ENCODE measurements at regions not wholly inside any gene's neighbourhood (a gene's known extent, or its start where the extent isn't known, plus 50 kb on each side); places are given as distances from the start of the nearest gene placed in this dataset.
A peak's percentile ranks its signal among the peaks of the same experiment; 100 is the strongest.

DNA sequence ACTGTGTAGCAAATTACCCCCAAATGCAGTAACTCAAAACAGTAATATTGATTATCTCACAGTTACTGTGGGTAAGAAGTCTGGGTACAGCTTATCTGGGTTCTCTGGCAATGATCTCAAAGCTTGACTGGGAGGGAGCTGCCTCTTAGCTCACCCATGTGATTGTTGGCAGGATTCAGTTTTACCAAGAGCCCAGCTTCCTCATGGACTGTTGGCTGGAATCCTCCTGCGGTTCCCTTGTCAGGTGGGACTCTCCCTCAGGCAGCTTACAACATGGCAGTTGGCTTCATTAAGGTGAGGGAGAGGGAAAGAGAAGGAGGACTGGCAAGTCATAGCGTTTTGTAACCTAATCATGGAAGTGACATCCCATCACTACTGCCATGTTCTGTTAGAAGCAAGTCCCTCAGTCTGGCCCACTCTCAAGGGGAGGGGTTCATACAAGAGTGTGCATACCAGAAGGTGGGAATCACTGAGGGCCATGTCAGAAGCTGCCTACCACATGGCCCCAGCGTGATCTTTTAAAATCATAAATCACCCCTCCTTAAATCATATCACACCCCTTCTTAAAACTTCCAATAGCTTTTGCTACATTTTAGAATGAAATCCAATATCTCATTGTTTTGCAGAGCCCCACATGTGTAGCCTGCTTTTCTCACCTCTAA is 108.1 kb downstream of the OLFM4 start:
- Histone ChIP-seq H3K27me3 (no peaks in the 10 kb centered on the region), H3K4me3 (no peak overlapping the region), H3K27ac (no peak overlapping the region), H3K36me3 (no peaks in the 10 kb centered on the region), H3K9me3 (ENCODE audit: low read depth) (no peaks in the 10 kb centered on the region), H3K4me1 (ENCODE audit: low read depth) (peaks cover 7% of the 10 kb centered on the region)
- TF ChIP-seq, protein P1, sequence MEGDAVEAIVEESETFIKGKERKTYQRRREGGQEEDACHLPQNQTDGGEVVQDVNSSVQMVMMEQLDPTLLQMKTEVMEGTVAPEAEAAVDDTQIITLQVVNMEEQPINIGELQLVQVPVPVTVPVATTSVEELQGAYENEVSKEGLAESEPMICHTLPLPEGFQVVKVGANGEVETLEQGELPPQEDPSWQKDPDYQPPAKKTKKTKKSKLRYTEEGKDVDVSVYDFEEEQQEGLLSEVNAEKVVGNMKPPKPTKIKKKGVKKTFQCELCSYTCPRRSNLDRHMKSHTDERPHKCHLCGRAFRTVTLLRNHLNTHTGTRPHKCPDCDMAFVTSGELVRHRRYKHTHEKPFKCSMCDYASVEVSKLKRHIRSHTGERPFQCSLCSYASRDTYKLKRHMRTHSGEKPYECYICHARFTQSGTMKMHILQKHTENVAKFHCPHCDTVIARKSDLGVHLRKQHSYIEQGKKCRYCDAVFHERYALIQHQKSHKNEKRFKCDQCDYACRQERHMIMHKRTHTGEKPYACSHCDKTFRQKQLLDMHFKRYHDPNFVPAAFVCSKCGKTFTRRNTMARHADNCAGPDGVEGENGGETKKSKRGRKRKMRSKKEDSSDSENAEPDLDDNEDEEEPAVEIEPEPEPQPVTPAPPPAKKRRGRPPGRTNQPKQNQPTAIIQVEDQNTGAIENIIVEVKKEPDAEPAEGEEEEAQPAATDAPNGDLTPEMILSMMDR (IDR thresholded peaks at IDR 0.05; ENCODE audit: low read depth, low read length) = no peak
- peak in 1 of 2 donors; percentile 6 for DNase-seq (ENCODE audit: low read depth in 1 of 2, low spot score in 1 of 2)

DNA sequence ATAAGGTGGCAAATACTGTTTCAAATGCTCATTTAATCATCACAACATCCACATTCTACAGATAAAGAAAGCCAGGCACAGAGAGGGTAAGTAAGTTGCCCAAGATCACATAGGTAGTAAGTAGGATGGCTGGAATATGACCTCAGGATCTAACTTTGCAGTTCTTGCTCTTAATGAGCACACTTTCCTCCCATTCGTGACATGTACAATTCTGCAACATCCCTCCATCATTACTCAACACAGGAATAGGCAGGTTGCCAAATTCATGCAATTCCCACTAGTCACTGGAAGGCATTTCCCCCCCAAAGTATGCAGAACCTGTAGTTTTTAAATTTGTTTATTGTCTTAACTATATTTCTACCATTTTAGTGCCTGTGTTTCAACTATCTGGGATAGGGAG is 109.2 kb downstream of the OLFM4 start:
- H3K9me3 ChIP-seq (ENCODE audit: low read depth) = no peaks in the 10 kb centered on the region
- no peaks in the 10 kb centered on the region for H3K27me3 ChIP-seq
- H3K36me3 ChIP-seq = no peaks in the 10 kb centered on the region
- no peak overlapping the region for H3K4me3 ChIP-seq
- DNase-seq (ENCODE audit: low read depth in 1 of 2, low spot score in 1 of 2) = peak in 1 of 2 donors; percentile 94
- TF ChIP-seq, protein P1 (IDR thresholded peaks at IDR 0.05; ENCODE audit: low read depth, low read length) = no peak
- H3K4me1 ChIP-seq (ENCODE audit: low read depth) = peaks cover 14% of the 10 kb centered on the region
- H3K27ac ChIP-seq = no peak overlapping the region

DNA sequence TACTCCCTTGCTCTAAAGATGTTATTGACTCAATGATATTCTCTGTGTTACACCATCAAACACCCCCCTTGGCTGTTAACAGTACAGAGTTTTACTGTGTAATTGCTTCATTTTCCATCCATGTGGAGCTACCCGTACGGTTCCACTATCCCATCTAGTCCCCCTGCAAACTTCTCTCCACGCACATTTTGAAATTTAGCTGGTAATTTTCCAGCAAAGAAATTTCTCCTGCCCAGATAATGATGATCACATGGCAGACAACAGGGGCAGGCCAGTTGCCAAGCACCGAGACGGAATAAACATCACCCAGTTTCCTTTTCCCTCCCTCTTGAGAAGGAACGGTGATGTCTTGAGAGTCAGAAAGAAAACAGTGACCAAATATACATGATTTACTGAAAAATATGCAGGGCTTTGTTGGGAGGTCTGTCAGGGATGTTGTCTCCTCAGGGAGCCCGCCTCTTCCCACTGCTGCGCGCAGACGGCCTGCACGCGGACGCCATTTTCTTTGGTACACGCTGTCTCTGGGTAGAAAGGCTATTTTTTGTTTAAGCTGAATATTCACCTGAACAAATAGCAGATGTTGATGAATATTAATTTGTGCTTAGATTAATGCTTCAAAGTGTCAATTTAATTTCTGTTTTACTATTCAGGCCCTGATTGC is 109.9 kb downstream of the OLFM4 start:
- H3K36me3 ChIP-seq = no peaks in the 10 kb centered on the region
- peaks cover 14% of the 10 kb centered on the region for H3K4me1 ChIP-seq (ENCODE audit: low read depth)
- no peak overlapping the region for H3K27ac ChIP-seq
- H3K9me3 ChIP-seq (ENCODE audit: low read depth) = no peaks in the 10 kb centered on the region
- H3K27me3 ChIP-seq = no peaks in the 10 kb centered on the region
- peak in 1 of 2 donors; percentile 82 for DNase-seq (ENCODE audit: low read depth in 1 of 2, low spot score in 1 of 2)
- no peak overlapping the region for H3K4me3 ChIP-seq
- TF ChIP-seq, protein P1 (IDR thresholded peaks at IDR 0.05; ENCODE audit: low read depth, low read length) = no peak

DNA sequence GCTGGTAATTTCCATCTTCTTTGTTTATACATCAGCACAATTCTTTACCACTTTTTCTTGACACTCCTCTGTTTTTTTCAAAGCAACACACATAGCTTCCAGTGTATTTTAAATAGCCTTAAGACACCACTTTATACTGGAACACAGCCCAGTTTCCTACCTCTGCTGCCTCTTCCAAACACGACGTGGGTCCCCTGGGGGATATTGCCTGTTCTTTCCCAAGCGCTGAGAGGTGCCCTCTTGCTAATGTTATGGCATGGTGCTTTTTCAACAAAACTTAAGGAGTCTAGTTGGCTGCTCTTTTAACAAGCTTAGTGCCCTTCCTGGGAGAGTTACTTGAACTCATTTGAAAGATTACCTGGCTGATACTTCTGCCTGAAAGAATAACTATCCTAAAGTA is 112.7 kb downstream of the OLFM4 start:
- Histone ChIP-seq H3K27me3 (no peaks in the 10 kb centered on the region), H3K36me3 (no peaks in the 10 kb centered on the region), H3K4me3 (no peak overlapping the region), H3K27ac (no peak overlapping the region), H3K4me1 (ENCODE audit: low read depth) (peaks cover 14% of the 10 kb centered on the region), H3K9me3 (ENCODE audit: low read depth) (no peaks in the 10 kb centered on the region)
- TF ChIP-seq, protein P1 (IDR thresholded peaks at IDR 0.05; ENCODE audit: low read depth, low read length) = no peak
- no peak for DNase-seq (ENCODE audit: low read depth in 1 of 2, low spot score in 1 of 2)

DNA sequence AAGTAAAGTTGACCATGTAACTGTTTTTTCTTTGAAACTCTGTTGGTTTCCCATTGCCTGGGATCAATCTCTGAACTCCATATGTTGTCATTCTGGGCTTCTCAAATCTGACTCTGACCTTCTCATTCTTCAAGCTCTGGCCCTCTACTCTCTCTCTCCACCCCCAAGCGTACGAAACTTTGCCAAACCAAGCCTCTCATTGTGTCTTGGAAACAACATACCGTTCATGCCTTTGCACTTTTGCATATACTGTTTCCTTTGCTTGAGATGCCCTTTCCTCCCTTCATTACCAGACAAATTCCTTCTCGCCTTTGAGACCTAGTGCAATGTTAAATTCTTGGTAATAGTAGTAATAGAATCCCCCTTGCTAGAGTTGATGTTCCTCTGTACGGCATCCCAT is 113.7 kb downstream of the OLFM4 start:
- peak in 1 of 2 donors; percentile 40 for DNase-seq (ENCODE audit: low read depth in 1 of 2, low spot score in 1 of 2)
- TF ChIP-seq, protein P1 (IDR thresholded peaks at IDR 0.05; ENCODE audit: low read depth, low read length) = no peak
- no peak overlapping the region for H3K27ac ChIP-seq

More for the DNA sequence above, 113.7 kb downstream of the OLFM4 start:
- peaks cover 14% of the 10 kb centered on the region for H3K4me1 ChIP-seq (ENCODE audit: low read depth)
- H3K36me3 ChIP-seq = no peaks in the 10 kb centered on the region
- H3K4me3 ChIP-seq = no peak overlapping the region
- H3K9me3 ChIP-seq (ENCODE audit: low read depth) = no peaks in the 10 kb centered on the region
- no peaks in the 10 kb centered on the region for H3K27me3 ChIP-seq
